NCI-H146 treated with DMSO at 0.1 percent for 48 hours (cell line): ENCODE measurements at regions not wholly inside any gene's neighbourhood (a gene's known extent, or its start where the extent isn't known, plus 50 kb on each side); places are given as distances from the start of the nearest gene placed in this dataset.

Experiments used
- DNase-seq: peaks from one replicate; lab custom pipeline; 2025; ENCODE audit not compliant: unreplicated experiment; lab: John Stamatoyannopoulos, UW

DNA sequence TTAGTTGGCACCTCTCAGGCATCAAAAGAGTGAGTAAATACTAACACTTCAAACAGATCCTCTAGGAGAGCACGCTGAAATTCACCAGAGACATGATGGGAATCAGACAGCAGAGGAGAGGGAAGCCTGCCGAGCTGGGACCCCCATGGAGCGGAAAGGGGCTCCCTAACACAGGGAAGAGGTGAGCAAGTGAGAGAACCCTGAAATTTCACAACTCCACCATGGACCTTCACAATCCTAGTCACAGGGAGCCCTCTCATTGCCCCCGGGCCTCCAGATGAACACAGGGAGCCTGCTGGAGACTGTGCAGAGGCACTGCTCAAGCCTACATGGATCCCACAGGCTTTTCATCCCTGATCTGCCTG lies 59.2 kb upstream of the ANTXRL start:
- no peak for DNase-seq

DNA sequence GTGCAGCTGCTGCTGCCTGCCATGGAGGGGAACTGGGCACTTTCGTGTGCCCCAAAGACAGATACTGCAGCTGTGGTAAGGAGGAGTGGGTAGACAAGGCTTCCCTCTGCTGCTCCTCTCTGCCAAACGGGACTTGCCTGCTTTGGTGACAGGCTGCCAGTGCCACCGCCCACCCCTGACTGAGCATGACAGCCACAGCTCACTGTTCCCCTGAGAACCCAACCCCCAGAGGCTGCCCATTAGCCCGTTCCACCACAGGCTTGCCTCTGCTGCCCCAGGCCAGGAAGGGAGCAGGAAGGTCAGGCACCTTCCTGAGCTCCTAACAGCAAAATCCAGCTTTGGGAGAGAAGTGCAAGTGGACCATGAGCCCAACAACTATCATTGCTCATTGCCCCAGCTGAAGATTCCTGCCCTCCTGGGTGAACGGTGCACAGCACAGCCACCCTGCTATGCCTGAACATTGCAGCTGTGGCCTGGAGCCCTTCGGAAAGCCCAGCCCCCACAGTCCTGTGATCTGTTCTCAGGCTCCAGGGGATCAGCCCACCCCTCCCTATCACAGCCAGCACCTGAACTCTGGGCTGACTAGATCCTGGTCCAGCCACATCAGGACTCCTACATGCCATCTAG lies 58.7 kb upstream of the ANTXRL start:
- DNase-seq = no peak

DNA sequence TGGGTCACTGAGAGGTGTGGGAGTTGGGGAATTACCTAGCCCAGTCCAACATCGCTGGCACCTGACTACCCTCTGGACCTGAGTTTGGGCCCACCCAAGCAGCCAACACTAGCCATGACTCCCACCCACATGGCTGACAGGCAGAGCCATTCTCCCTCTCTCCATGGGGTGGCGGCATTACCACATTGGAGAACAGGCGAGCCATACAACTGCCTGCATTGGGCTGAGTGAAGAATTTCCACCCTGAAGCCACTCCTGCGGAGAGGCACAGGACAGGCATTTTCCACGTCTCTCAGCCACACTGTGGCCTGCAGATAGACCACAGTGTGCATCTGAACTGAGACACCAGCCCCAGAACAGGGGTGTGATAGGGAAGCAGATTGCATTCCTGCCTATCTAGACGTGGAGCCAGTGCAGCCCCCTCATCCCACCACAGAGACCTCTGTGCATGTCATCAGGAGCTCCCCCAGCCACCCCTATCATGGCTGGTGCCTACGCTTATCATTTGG lies 58.2 kb upstream of the ANTXRL start:
- DNase-seq = no peak

DNA sequence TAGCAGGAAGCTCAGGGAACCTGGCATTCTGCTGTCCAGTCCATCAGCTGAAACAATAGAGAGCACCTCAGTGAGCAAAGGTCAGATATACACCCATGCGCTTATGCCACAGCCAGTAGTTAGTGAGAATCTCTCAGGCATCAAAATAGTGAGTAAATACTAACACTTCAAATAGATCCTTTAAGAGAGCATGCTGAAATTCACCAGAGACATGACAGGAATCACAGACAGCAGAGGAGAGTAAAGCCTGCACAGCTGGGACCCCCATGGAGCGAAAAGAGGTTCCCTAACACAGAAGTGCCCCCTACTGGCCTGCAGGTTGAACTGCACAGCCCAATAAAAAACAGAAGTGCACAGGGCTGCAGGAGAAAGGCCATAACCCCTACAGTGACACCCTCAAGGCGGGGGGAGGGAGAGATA lies 57.6 kb upstream of the ANTXRL start:
- no peak for DNase-seq

DNA sequence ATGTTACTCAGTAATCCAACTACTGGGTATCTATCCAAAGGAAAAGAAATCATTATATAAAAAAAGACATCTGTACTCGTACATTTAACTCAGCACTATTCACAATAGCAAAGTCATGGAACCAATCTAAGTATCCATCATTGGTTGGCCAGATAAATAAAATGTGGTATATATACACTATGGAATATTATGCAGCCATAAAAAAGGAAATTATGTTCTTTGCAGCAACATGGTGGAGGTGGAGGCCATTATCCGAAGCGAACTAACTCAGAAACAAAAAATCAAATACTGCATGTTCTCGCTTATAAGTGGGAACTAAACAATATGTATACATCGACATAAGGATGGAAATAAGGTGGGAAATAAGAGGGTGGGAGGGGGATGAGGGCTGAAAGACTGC lies 56.2 kb upstream of the ANTXRL start:
- DNase-seq = no peak

DNA sequence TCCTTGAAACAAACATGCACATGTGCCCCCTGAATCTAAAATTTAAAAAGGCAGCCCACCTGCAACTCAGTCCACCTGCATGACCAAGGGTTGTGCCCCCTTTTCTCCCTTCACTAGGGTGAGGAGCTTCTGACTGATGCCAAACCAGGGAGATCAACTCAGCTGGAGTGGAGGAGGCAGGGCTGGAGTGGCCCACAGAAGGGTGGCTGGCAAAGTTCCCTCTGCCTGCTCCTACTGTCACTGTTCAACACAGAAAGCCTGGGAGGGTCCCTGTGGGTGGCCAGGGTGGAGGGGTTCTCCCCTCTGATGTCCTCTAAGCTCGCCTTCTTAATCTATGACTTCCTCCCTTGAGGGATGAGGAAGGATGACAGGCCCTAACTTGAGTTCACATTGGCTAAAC lies 55.7 kb upstream of the ANTXRL start:
- DNase-seq = no peak

DNA sequence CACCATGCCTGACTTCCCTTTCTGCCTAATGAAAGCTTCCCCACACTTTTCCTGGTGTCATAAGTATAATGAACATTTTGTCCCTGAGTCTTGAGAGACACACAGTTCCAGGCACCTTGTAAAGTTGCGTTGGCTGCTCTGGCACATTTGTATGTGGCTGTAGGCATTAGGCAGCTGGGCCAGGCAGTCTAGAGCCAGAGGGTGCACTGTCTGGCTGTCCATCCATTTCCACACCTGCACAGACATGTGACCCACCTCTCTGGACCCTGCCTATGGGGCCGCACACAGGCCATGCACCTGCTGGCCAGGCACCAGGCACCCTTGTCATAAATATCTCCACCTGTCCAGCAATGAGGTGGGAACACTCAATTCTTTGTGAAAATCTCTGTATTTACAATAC lies 54.7 kb upstream of the ANTXRL start:
- no peak for DNase-seq

DNA sequence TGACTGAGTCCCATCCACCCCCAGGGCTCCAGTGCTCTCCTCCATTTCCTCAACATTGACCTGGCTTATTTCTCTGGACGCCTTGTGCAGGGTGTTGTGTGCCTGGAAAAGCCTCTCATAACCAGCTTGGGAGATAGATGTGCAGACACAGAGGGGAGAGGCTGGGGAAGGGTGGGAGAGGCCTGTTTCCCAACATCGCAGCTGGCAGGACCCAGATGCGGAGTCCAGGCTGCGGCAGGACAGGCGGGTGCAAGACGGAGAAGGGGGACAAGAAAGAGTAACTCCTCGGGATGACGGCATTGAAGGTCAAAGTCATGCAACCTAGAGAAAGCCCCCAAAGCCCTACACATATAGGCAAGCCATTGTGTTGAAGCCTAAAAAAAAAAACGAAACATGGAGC lies 54.1 kb upstream of the ANTXRL start:
- DNase-seq = no peak

DNA sequence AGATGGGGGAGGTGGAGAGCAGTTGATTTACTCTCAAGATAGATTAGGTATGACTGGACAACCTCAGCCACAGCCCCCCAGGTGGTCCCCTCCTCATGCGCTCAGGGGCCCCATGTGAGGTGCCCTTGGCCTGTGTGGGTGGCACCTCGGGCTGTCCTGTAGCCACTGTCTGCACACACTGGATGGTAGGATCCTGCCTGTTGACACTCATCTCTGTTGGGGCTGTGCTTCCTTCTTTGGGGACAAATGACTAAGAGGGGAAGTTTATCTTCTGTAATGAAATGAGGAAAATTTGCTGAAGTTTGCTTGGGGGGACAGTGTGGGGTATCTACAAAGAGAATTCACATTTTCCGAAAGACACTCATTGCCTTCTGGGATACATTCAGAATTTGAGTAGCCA lies 53.6 kb upstream of the ANTXRL start:
- no peak for DNase-seq

DNA sequence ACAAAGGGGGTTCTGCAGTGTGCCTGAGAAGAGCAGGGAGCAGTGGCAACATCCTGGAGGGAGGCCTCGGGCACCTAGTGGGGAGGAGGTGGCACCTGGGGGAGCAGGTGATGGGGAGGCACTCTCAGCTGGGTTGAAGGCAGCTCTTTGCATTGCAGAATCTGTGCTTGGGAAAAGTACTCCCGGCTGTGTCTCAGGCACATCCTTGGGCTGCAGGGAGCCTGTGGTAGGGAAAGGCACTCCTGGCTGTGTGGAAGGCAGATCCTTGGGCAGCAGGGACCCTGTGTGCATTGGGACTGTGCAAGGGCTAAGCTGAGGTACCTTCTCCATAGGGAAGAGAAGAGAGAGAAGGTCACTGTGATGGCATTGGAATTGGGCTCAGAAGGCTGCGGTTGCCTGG lies 52.8 kb upstream of the ANTXRL start:
- DNase-seq = no peak

DNA sequence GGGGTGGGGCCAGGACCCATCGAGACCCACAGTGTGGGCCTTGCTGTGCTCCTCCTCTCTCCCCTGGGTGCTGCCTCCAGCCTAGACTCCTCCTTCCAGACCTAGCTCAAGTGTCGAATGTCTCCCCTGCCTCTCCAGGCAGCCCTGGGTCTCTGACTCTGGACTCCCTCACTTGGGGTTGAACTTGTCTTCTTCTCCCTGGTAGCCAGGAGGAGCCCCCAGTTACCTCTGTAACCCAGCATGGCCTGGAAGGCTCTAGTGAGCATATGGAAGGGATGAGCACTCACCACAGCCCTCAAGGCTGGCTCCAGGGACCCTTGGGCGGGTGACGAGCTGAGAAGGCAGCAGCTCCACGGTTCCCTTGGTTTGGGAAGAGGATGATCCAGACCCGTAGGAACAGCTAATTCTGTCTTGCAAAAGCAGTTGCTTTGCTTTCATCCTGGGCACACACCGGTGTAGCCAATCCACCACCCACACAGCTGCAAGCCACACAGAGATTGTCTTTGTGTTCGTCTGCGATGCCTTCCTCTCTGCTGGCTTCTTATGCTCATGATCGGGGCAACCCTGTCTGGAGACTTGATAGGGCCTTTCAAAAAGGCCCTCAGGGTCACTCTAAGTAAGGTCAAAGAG lies 52.3 kb upstream of the ANTXRL start:
- DNase-seq = no peak

DNA sequence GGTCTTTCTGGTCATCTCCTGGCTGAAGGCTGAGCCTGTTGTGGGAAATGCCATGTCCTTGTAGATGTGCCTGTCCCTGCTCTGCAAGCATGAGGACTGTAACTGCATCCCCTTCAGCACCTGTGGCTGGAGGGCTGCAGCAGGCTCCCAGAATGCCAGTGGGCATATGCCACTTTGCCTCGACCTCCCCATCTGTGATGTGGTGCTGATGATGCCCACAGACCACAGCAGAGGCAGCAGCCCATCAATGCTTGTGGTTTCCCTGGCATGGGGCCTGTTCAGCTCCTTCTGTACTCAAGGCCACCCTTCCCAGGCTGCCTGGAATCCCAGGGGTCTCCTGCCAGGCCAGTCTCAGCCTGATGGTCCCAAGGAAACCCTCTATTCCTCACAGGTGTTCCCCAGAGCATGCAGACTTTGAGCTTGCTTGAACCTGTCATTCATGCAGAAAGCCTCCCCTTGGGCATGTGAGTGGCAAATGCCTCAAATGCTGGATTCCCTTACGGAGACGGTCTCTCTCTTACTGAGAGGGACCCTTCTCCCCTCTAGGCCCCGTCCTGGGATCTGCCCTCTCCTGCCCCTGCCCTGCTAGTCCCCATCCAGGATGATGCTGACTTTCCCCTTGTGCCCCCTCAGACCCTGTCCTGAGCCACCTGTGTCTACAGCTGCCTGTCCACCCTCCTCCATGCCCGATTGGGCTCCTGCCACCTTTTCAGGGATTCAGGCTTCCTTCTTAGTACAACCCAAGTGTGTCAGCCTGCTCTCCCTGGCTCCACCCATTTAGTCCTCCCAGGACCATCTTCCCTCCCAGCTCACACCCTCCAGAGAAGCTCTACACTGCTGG lies 50.9 kb upstream of the ANTXRL start:
- DNase-seq = no peak

DNA sequence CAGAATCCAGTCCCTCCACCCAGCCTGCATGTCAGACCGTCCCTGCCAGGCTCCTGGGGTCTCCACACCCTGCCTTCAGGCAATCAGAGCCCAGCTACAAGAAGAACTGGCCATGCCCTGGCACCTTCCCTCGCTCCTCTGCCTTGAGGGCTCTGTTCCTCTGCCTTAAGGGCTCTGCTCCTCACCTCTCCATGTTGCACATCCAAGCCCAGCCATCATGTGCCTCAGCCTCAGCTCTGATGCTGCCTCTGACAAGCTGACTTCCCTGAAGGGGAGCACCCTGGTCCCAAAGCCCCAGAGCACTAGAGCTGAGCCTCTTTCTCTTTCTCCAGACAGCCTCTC lies 50.3 kb upstream of the ANTXRL start:
- DNase-seq = no peak

DNA sequence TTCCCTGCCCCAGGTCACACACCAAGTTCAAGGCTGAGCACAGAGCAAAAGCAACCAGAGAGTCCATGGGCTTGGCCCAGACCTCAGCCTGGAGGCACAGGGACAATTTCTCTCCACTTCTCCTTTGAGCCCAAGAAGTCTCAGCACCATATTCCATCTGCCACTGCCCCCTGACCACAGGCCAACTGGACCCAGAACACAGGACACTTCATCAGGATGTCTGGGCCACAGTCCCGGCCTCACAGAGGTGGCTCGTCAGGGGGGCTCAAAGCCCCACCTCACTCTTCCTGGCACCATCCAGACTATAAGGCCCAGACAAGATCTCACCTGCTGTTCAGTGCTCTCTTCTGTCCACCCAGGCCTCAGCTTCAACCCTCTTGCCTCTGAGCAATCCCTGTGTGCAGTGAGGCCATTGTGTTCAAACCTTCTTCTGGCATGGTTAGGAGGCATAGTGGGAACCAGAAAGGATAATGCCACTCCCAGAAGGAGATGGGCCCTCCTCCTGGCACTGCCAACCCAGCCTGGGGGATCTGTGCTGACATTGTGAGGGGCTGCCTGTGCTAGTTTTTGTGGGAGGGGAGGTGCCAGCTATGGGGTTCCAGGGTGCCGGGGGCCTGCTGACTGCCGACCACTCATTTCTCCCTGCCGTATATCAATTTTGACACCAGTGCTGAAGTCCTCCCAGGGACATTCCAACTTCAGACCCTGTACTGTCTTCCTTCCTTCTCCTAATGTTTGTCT lies 49.7 kb upstream of the ANTXRL start:
- no peak for DNase-seq
